Naive thymus-derived CD8-positive, alpha-beta T cell (primary cell): ENCODE measurements at regions not wholly inside any gene's neighbourhood (a gene's known extent, or its start where the extent isn't known, plus 50 kb on each side); places are given as distances from the start of the nearest gene placed in this dataset.

Source experiments
- ATAC-seq, 2 donors: fragments of 150-1000 bp; cut with Tn5 transposase in 1 of 2; sonication (Bioruptor Pico), chemical (Tn5 transposase) in 1 of 2; 1 replicate in 1 of 2; 2 replicates in 1 of 2; pipeline ENCODE4 v1.10.0; 2021; ENCODE audit warnings: mild to moderate bottlenecking in 2 of 2, moderate library complexity in 2 of 2
- POLR2A ChIA-PET: fragments of 350-600 bp; sonication (Branson Sonifier 250); formaldehyde crosslinking; loops from one replicate; lab custom pipeline; 2021; ENCODE audit warnings: antibody characterized with exemption; lab: Charles Lee
- DNase-seq, 10 donors: peaks; one replicate each; pipeline versions ENCODE4 v3.0.0 to v3.0.0-alpha.2; 2020 to 2022
- H3K27ac Mint-ChIP-seq, 10 donors: one replicate each; pipeline ENCODE4 v1.8.0; 2020 to 2022; ENCODE audit warnings: mild to moderate bottlenecking in 10 of 10, mixed read lengths in 10 of 10, moderate library complexity in 4 of 10, inconsistent platforms in 1 of 10
- H3K27me3 Mint-ChIP-seq, 5 donors: one replicate each; pipeline ENCODE4 v1.8.0; 2021 to 2022; ENCODE audit warnings: mixed read lengths in 5 of 5
- H3K36me3 Mint-ChIP-seq, 3 donors: one replicate each; pipeline ENCODE4 v1.8.0; 2020 to 2022; ENCODE audit warnings: mixed read lengths in 3 of 3, mild to moderate bottlenecking in 2 of 3, inconsistent platforms in 1 of 3
- H3K4me1 Mint-ChIP-seq, 4 donors: one replicate each; pipeline ENCODE4 v1.8.0; 2021 to 2022; ENCODE audit warnings: mixed read lengths in 4 of 4
- H3K4me3 Mint-ChIP-seq, 10 donors: one replicate each; pipeline ENCODE4 v1.8.0; 2020 to 2022; ENCODE audit warnings: mild to moderate bottlenecking in 10 of 10, mixed read lengths in 10 of 10, moderate library complexity in 6 of 10, inconsistent platforms in 1 of 10
- H3K9me3 Mint-ChIP-seq, 9 donors: one replicate each; pipeline ENCODE4 v1.8.0; 2020 to 2022; ENCODE audit warnings: mixed read lengths in 9 of 9, mild to moderate bottlenecking in 3 of 9, inconsistent platforms in 1 of 9, moderate library complexity in 1 of 9

DNA sequence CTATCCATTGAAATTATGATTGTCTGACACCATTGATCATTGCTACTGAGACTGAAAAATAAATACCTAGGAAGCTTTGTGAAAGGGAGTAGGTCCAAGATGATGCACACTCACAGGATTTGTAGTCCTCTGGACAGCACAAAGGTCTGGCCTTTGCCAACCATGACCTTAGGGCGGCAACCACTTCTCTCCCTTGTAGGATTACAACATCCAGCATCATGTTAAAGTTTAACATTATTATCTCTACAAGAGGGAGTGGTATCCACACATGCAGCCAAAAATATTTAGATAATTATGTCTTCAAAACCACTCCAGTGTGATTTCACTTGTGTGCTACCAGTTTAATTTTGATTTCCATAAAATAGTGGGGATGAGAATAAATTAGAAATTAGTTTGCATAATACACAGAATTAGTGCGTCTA lies 51.1 kb upstream of the NHSL1 start:
- Mint-ChIP-seq H3K9me3 (no peaks in the 10 kb centered on the region), H3K4me1 (peaks cover 0 to 10% (median 1%) of the 10 kb centered on the region in 4 donors), H3K27ac (no peak overlapping the region), H3K27me3 (peaks cover 0 to 8% (median 2%) of the 10 kb centered on the region in 5 donors), H3K36me3 (no peaks in the 10 kb centered on the region), H3K4me3 (no peak overlapping the region)
- POLR2A ChIA-PET: no interaction called here
- ATAC-seq: no peak
- no peak for DNase-seq

DNA sequence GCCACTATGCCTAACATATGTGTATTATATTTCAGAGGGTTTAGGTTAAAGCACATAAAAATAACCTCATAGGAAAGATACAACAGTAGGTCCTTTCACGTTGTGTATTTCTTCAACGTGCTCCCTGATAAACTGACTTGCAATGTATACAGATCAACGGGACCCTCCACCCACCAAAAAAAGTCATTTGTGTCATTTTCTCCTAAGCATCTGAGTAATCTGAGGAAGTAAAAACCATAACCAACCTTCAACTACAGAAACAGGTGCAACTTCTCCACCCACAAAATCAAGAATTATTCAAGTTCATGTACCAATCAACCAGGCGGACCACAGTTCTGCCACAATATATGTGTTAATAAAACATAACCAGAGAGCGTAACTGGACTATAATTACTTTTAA lies 54.9 kb upstream of the NHSL1 start:
- ATAC-seq (no peak), DNase-seq (no peak)
- H3K27me3 Mint-ChIP-seq: peaks cover 0 to 2% (median 0%) of the 10 kb centered on the region in 5 donors
- no peaks in the 10 kb centered on the region for H3K36me3 Mint-ChIP-seq
- no peak overlapping the region for H3K27ac Mint-ChIP-seq
- H3K9me3 Mint-ChIP-seq: no peaks in the 10 kb centered on the region
- POLR2A ChIA-PET: no interaction called here
- no peak overlapping the region for H3K4me3 Mint-ChIP-seq
- H3K4me1 Mint-ChIP-seq: peaks cover 0 to 6% (median 0%) of the 10 kb centered on the region in 4 donors

DNA sequence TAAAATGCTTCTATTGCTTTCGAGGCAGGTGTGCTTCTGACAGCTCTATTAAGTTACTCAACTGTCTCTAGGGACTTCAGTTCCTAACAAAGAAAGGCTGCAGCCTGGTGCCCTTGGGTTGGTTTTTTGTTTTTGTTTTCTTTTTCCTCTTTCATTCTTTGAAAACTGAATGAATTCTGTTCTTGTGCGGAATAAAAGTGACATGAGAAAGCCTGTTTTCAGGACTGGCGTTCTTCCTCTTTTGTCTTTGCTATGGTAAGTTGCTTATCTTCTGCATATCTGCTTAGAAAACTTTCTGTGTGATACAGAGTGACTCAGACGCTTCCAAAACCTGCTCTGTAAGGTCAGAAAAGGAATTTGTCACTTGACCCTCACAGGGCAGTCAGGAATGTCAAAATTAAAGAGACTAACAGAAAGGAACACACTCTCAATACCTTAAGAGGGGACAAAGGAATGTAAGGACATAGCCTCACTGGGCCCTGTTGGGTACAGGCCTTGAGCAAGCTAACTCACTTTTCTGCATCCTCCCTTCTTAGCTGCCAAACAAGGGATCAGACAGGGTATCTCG lies 56.2 kb upstream of the NHSL1 start:
- Mint-ChIP-seq H3K4me3 (no peak overlapping the region), H3K36me3 (no peaks in the 10 kb centered on the region), H3K4me1 (peaks cover 0 to 6% (median 0%) of the 10 kb centered on the region in 4 donors), H3K27ac (no peak overlapping the region), H3K9me3 (no peaks in the 10 kb centered on the region), H3K27me3 (peaks cover 0 to 5% (median 0%) of the 10 kb centered on the region in 5 donors)
- DNase-seq (no peak), ATAC-seq (no peak)
- POLR2A ChIA-PET: no interaction called here

DNA sequence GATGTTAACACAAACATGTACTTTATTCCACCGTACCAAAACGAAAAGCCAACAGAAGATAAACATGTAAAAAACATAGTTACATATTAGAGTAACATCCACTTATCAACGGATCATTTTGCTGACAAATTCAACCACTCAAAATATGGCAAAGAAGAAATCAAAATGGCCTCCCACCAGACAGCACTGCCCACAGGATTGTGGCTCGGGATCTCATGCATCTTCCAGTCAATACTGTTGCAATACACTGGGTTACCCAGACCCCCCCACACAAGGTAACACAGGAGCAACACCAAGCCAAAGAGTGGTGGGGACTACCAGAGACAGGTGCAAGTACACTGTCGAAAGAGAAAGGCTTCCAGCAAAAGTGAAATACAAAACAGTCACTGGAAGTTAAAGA lies 57.9 kb upstream of the NHSL1 start:
- no peak for DNase-seq
- peaks cover 3 to 13% (median 9%) of the 10 kb centered on the region in 5 donors for H3K27me3 Mint-ChIP-seq
- POLR2A ChIA-PET: no interaction called here
- no peaks in the 10 kb centered on the region for H3K36me3 Mint-ChIP-seq
- no peak overlapping the region for H3K27ac Mint-ChIP-seq
- no peaks in the 10 kb centered on the region for H3K9me3 Mint-ChIP-seq
- peaks cover 0 to 6% (median 0%) of the 10 kb centered on the region in 4 donors for H3K4me1 Mint-ChIP-seq
- H3K4me3 Mint-ChIP-seq: no peak overlapping the region
- no peak for ATAC-seq

DNA sequence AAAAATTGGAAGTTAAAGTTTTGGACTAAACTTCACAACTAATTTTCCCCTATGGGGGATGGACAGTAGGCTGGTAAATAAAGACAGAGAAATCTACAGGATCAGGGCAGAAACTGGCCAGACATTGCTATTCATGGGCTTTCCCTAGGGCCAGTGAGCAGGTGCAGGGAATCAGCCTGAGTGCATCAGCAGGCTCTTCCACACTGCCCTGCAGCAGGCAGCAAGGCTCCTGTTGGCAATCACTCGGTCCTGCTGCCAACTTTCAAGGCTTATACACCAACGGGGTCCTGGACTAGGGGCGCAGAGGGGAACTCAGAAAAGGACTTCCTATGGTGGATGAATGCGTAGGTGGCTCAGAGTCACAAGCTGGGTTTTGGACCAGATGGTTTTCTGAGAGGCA lies 59.8 kb upstream of the NHSL1 start:
- no peaks in the 10 kb centered on the region for H3K9me3 Mint-ChIP-seq
- peaks cover 0 to 6% (median 0%) of the 10 kb centered on the region in 4 donors for H3K4me1 Mint-ChIP-seq
- ATAC-seq: no peak
- POLR2A ChIA-PET: no interaction called here
- H3K4me3 Mint-ChIP-seq: no peak overlapping the region
- no peak overlapping the region for H3K27ac Mint-ChIP-seq
- peaks cover 3 to 25% (median 14%) of the 10 kb centered on the region in 5 donors for H3K27me3 Mint-ChIP-seq
- no peak for DNase-seq
- no peaks in the 10 kb centered on the region for H3K36me3 Mint-ChIP-seq

DNA sequence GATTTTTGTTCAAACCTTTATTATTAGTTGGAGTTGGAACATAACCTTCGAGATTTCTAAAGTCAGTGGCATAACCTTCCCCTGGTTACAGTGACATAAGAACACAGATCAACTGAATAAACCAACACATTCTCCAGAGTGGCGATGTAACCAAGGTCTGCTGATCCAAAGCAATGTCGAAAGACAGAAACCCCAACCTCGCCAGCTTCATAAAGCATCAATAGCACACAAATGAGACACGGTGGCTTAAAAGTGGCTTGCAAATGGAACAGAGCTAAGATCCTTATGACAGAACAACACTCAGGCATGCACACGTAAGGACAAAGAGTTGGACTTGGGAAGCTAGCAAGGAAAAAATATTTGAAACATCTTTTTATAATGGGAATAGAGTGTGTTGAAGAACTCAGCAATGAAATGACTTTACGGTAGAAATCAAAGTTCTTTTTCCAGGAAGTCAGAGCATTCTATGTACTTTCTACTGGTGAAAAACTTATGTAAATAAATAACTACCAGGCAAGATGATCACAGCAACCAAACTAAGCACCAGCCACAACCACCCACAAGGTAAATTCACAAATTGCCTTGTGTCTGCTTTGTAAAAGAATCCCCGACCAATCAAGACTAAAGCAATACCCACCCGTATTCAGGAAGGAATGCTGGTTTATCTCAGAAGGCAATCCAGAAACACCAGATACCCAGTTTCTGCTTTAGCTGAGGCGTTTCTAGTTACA lies 61.0 kb upstream of the NHSL1 start:
- DNase-seq (no peak), ATAC-seq (no peak)
- H3K4me3 Mint-ChIP-seq: no peak overlapping the region
- peaks cover 6 to 34% (median 17%) of the 10 kb centered on the region in 5 donors for H3K27me3 Mint-ChIP-seq
- no peaks in the 10 kb centered on the region for H3K36me3 Mint-ChIP-seq
- no peak overlapping the region for H3K27ac Mint-ChIP-seq
- peaks cover 0 to 1% (median 0%) of the 10 kb centered on the region in 4 donors for H3K4me1 Mint-ChIP-seq
- H3K9me3 Mint-ChIP-seq: no peaks in the 10 kb centered on the region
- POLR2A ChIA-PET: no interaction called here

DNA sequence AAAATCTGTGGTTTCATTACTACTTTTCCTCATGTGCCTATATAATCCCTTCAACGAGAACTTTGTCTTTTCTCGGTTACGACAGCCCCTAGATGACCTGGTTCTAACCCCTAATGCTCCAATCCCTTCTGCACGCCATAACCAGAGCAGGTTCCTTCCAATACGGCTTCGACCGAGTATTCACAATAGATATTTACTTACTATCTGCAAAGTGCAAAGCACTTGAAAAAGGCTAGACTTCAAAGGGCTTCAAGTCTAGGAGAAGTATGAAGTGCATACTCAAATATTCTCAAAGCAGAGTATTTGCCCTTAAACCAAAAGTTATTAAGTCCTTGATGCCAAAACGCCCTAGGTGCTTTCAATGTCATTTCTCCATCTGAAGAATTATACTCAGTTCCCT lies 63.4 kb upstream of the NHSL1 start:
- no peak for DNase-seq
- Mint-ChIP-seq H3K4me3 (no peak overlapping the region), H3K9me3 (no peaks in the 10 kb centered on the region), H3K27ac (no peak overlapping the region), H3K4me1 (no peaks in the 10 kb centered on the region), H3K36me3 (no peaks in the 10 kb centered on the region), H3K27me3 (peaks cover 9 to 39% (median 17%) of the 10 kb centered on the region in 5 donors)
- no peak for ATAC-seq
- POLR2A ChIA-PET: no interaction called here

DNA sequence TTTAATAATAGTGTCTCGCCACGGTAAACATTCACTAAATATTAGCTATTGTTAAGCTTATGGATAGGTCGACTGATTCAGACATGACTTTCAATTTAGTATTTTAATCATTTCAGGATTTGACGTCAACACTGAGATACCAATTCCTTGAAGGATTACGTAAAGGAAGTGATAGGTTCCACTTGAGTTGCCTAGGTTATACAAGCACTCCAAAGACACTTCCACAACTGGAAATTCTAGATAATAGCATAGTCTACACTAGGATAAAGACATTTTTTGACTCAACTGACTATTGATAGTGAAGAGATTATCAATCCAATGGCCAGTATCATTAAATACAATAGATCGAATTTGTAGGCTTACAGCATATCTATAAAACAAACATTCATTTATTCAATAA lies 63.9 kb upstream of the NHSL1 start:
- Mint-ChIP-seq H3K4me1 (no peaks in the 10 kb centered on the region), H3K27me3 (peaks cover 11 to 44% (median 17%) of the 10 kb centered on the region in 5 donors), H3K27ac (no peak overlapping the region), H3K36me3 (no peaks in the 10 kb centered on the region), H3K4me3 (no peak overlapping the region), H3K9me3 (no peaks in the 10 kb centered on the region)
- no peak for ATAC-seq
- POLR2A ChIA-PET: no interaction called here
- DNase-seq: no peak

DNA sequence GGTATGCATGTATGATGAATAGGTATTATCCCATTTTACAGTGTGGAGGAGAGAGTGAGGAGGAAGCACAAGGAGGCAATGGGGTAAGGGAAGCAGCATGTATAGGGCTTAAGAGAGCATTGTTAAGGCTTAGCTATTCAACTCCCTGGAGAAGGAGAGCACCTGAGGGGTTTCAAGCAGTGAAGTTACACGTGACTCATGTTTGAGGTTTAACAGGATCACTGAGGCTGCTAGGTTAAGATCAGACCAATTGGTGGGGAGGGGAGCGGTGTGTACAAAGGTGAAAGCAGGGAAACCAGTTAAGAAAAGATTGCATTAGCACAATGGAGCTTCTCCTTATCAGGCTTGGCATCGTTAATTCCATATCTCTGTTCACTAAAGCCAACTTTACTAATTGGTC lies 64.4 kb upstream of the NHSL1 start:
- Mint-ChIP-seq H3K9me3 (no peaks in the 10 kb centered on the region), H3K36me3 (no peaks in the 10 kb centered on the region), H3K4me3 (no peak overlapping the region), H3K27me3 (peaks cover 11 to 45% (median 17%) of the 10 kb centered on the region in 5 donors), H3K4me1 (no peaks in the 10 kb centered on the region), H3K27ac (no peak overlapping the region)
- no peak for ATAC-seq
- POLR2A ChIA-PET: no interaction called here
- no peak for DNase-seq

DNA sequence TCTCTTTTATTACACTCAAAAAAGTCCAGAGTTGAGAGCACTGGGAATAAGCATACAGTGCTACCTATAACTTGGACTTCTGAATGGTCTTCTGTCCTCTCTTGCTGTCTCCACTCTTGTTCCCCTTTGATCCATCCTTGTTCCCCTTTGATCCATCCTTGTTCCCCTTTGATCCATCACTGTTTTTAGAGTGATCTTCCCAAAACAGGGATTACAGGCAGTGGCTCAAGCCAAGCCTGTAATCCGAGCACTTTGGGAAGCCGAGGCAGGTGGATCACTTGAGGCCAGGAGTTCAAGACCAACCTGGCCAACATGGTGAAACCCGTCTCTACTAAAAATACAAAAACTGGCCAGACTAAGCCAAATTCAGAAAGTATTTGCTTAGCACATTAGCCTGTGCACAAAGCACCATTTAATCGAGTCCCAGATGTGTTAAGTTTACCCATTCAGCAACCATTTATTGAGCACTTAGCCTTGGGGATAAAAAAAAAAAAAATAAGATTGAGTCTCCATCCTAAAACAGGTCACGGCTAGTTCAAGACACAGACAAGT lies 65.0 kb upstream of the NHSL1 start:
- Mint-ChIP-seq H3K36me3 (no peaks in the 10 kb centered on the region), H3K4me3 (no peak overlapping the region), H3K27me3 (peaks cover 11 to 43% (median 17%) of the 10 kb centered on the region in 5 donors), H3K27ac (no peak overlapping the region), H3K4me1 (no peaks in the 10 kb centered on the region), H3K9me3 (no peaks in the 10 kb centered on the region)
- POLR2A ChIA-PET: no interaction called here
- DNase-seq (no peak), ATAC-seq (no peak)

DNA sequence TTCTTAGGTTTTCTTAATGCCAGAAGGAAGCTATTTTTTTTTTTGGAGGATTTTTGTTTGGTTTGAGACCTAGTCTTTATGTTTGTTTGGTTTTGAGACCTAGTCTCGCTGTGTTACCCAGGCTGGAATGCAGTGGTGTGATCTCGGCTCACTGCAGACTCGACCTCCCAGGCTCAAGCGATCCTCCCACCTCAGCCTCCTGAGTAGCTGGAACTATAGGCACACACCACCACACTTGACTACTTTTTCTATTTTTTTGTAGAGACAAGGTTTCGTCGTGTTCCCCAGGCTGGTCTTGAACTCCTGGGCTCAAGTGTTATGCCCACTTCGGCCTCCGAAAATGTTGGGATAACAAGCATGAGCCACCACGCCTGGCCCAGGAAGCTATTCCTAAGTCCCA lies 67.8 kb upstream of the NHSL1 start:
- no peak overlapping the region for H3K4me3 Mint-ChIP-seq
- H3K9me3 Mint-ChIP-seq: no peaks in the 10 kb centered on the region
- H3K4me1 Mint-ChIP-seq: peaks cover 0 to 5% (median under 1%) of the 10 kb centered on the region in 4 donors
- ATAC-seq (no peak), DNase-seq (no peak)
- no peaks in the 10 kb centered on the region for H3K36me3 Mint-ChIP-seq
- POLR2A ChIA-PET: no interaction called here
- H3K27ac Mint-ChIP-seq: no peak overlapping the region
- H3K27me3 Mint-ChIP-seq: peaks cover 7 to 32% (median 10%) of the 10 kb centered on the region in 5 donors

DNA sequence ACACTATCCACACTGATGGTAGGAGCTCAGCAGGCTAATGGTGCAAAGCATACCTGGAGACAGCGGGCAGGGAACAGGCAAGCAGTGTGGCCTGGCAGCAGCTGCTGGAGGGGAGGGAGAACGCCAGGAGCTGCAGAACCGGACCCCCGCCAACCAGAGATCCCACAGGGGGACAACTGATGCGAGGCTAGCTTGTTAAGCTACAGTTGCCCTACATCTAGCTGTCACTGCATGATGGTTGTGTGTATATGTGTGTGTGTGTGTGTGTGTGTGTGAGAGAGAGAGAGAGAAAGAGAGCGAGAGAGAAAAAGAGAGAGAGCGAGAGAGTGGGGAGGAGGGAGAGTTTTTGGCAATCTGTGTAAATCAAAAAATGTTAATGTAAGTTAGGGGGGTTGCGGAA lies 69.7 kb upstream of the NHSL1 start:
- H3K27me3 Mint-ChIP-seq: peaks cover 6 to 30% (median 9%) of the 10 kb centered on the region in 5 donors
- DNase-seq: no peak
- POLR2A ChIA-PET: no interaction called here
- peaks cover 0 to 7% (median 3%) of the 10 kb centered on the region in 4 donors for H3K4me1 Mint-ChIP-seq
- H3K27ac Mint-ChIP-seq: no peak overlapping the region
- no peak overlapping the region for H3K4me3 Mint-ChIP-seq
- ATAC-seq: no peak
- no peaks in the 10 kb centered on the region for H3K9me3 Mint-ChIP-seq
- no peaks in the 10 kb centered on the region for H3K36me3 Mint-ChIP-seq

DNA sequence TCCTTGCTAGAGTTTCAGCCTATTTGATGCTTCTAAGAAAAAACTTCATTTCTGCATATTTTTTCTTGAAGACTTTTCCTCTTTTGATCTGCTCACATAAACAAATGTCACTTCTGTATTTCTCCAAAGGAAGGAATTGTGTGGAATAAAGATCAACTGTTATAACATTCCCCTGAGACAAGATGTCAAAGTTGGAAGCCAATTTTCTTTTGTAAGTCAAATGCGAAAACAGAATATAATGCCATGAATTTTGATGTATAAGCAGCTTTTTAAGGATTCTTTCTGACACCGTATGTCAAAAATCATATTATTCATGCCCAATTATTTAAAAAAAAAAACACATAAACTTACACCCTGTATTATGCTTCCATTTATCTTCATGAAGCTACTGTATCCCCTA lies 70.3 kb upstream of the NHSL1 start:
- H3K4me3 Mint-ChIP-seq: no peak overlapping the region
- ATAC-seq (no peak), DNase-seq (no peak)
- H3K9me3 Mint-ChIP-seq: no peaks in the 10 kb centered on the region
- POLR2A ChIA-PET: no interaction called here
- no peak overlapping the region for H3K27ac Mint-ChIP-seq
- H3K36me3 Mint-ChIP-seq: no peaks in the 10 kb centered on the region
- peaks cover 0 to 7% (median 3%) of the 10 kb centered on the region in 4 donors for H3K4me1 Mint-ChIP-seq
- H3K27me3 Mint-ChIP-seq: peaks cover 3 to 25% (median 6%) of the 10 kb centered on the region in 5 donors
